Left ventricle myocardium inferior (tissue), 1 donor: ENCODE measurements at regions not wholly inside any gene's neighbourhood (a gene's known extent, or its start where the extent isn't known, plus 50 kb on each side); places are given as distances from the start of the nearest gene placed in this dataset.

Source experiments
- DNase-seq: peaks from one replicate; pipeline ENCODE4 v3.0.0-alpha.2; 2020
- H3K27ac ChIP-seq: fragments of 200-600 bp; replicated peaks from 2 replicates; pipeline ENCODE4 v1.8.0; 2021
- H3K27me3 ChIP-seq: fragments of 200-600 bp; 2 replicates; pipeline ENCODE4 v1.8.0; 2021; ENCODE audit warnings: low read depth
- H3K36me3 ChIP-seq: fragments of 200-600 bp; 2 replicates; pipeline ENCODE4 v1.8.0; 2021
- H3K4me1 ChIP-seq: fragments of 200-600 bp; 2 replicates; pipeline ENCODE4 v1.8.0; 2021
- H3K4me3 ChIP-seq: fragments of 200-600 bp; 2 replicates; pipeline ENCODE4 v1.8.0; 2021; ENCODE audit warnings: mild to moderate bottlenecking, moderate library complexity
- H3K9me3 ChIP-seq: fragments of 200-600 bp; replicated peaks from 2 replicates; pipeline ENCODE4 v1.8.0; 2021
- CTCF ChIP-seq: fragments of 200-600 bp; IDR thresholded peaks from 2 replicates; pipeline ENCODE4 v1.8.0; 2021; ENCODE audit warnings: antibody characterized with exemption, mild to moderate bottlenecking, borderline replicate concordance
- intact Hi-C: fragments of 100-400 bp; cut with micrococcal nuclease; formaldehyde crosslinking; loops from one replicate; pipeline ENCODE4 v1.11.0; 2022
- donor health status: DM: no; HTN: yes; CAD: no; lungs with severe emphysema.

- intact Hi-C loops, result no loop called here
- no peak for TF ChIP-seq CTCF
- no peak for DNase-seq
- no peaks in the 10 kb centered on the region for H3K36me3 ChIP-seq
- H3K9me3 ChIP-seq, result peaks cover under 1% of the 10 kb centered on the region
- no peaks in the 10 kb centered on the region for H3K4me1 ChIP-seq
- H3K27ac ChIP-seq, result no peak overlapping the region
- no peaks in the 10 kb centered on the region for H3K27me3 ChIP-seq
- H3K4me3 ChIP-seq, result no peak overlapping the region
Observed at GRCh38 chr15:36271048-36271447, 308.4 kb upstream of the CDIN1 start.

GRCh38 chr15:36275656-36276055 lies 303.8 kb upstream of the CDIN1 start:
- TF ChIP-seq CTCF, result no peak
- Histone ChIP-seq H3K36me3 (no peaks in the 10 kb centered on the region), H3K4me3 (no peak overlapping the region), H3K27me3 (no peaks in the 10 kb centered on the region), H3K9me3 (peaks cover 39% of the 10 kb centered on the region), H3K4me1 (no peaks in the 10 kb centered on the region), H3K27ac (no peak overlapping the region)
- intact Hi-C loops, result no loop called here
- DNase-seq, result no peak

DNA sequence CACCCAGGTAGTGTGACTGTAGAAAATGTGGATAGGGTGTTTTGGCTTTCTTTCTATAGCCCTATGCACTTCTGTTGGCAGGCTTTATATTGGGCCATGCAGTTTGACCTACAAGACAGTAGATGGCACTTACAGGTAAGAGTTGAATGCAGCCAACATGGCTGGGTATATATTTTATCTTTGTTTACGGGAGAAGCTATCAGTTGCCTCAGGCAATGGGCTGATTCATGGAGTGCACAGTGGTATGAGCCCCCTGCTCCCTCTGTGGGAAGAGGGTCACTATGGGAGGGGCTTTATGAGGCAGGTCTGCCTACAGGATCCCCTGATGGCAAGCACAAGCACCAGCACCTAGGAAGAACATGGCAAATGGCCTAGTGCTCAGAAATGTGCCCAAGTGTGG lies 301.2 kb upstream of the CDIN1 start:
- H3K9me3 ChIP-seq, result peaks cover 39% of the 10 kb centered on the region
- H3K27me3 ChIP-seq, result no peaks in the 10 kb centered on the region
- no peaks in the 10 kb centered on the region for H3K36me3 ChIP-seq
- no peak overlapping the region for H3K27ac ChIP-seq
- DNase-seq, result no peak
- no peaks in the 10 kb centered on the region for H3K4me1 ChIP-seq
- intact Hi-C loops, result no loop called here
- no peak for TF ChIP-seq CTCF
- no peak overlapping the region for H3K4me3 ChIP-seq

DNA sequence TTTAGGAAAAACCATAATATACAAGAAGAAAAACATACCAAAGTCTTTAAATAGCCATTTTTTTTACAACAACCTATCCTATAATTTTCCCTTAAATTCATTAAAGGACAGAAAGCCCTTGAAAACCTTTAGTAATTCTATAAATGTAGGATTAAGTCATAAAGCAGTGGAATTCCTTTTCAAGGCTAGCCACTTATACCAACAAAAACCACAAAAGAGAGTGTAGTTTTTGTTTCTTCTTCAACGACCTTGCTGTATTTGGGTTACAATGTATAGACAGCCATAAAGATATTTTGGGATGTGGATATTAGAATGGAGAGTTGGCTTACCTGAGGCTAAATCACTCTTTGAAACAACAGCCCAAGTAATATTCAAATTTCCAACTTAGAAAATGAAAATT lies 296.6 kb upstream of the CDIN1 start:
- Histone ChIP-seq H3K9me3 (peaks cover 23% of the 10 kb centered on the region), H3K4me3 (no peak overlapping the region), H3K27me3 (no peaks in the 10 kb centered on the region), H3K4me1 (no peaks in the 10 kb centered on the region), H3K36me3 (no peaks in the 10 kb centered on the region), H3K27ac (no peak overlapping the region)
- TF ChIP-seq CTCF, result no peak
- intact Hi-C loops, result no loop called here
- DNase-seq, result no peak

- no peak overlapping the region for H3K4me3 ChIP-seq
- no peak overlapping the region for H3K27ac ChIP-seq
- TF ChIP-seq CTCF, result no peak
- H3K9me3 ChIP-seq, result peaks cover 4% of the 10 kb centered on the region
- H3K27me3 ChIP-seq, result no peaks in the 10 kb centered on the region
- H3K4me1 ChIP-seq, result no peaks in the 10 kb centered on the region
- no peak for DNase-seq
- H3K36me3 ChIP-seq, result no peaks in the 10 kb centered on the region
- intact Hi-C loops, result no loop called here
Observed at GRCh38 chr15:36284911-36285310, 294.5 kb upstream of the CDIN1 start.

DNA sequence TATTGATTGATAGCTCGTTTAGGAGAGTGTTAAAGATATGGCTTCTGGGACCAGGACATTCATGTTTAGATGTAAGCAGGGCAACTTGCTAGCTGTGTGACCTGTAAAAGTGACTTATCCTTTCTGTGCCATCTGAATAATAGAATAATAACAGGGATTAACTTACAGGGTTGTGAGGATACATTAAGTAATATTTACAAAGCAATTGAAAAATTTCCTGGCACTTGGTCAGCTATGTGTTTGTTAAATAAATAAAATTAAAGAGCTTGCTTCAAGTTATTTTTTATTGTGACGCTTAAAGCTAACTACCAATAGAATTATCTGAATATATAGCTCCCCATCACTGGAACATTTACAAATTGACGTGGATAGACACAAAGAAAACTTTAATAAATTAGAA lies 287.9 kb upstream of the CDIN1 start:
- Histone ChIP-seq H3K27ac (no peak overlapping the region), H3K27me3 (no peaks in the 10 kb centered on the region), H3K36me3 (no peaks in the 10 kb centered on the region), H3K4me1 (no peaks in the 10 kb centered on the region), H3K4me3 (no peak overlapping the region), H3K9me3 (no peaks in the 10 kb centered on the region)
- TF ChIP-seq CTCF, result no peak
- no peak for DNase-seq
- intact Hi-C loops, result no loop called here
